ENCODE measurements at regions not wholly inside any gene's neighbourhood (a gene's known extent, or its start where the extent isn't known, plus 50 kb on each side); places are given as distances from the start of the nearest gene placed in this dataset.

- no peak for TF ChIP-seq CTCF (IDR thresholded peaks at IDR 0.05; ENCODE audit: low read depth, low read length)
- no peak overlapping the region for H3K4me3 ChIP-seq (replicated peaks in 1 of 2; ENCODE audit: low read depth in 2 of 2, low read length in 2 of 2)
- DNase-seq (ENCODE audit: low read depth in 2 of 2), result no peak
These were observed 1247.6 kb downstream of the CNTNAP5 start for GRCh38 chr2:125272651-125273050.

GRCh38 chr2:125274718-125275117 lies 1249.6 kb downstream of the CNTNAP5 start:
- no peak overlapping the region for H3K4me3 ChIP-seq (replicated peaks in 1 of 2; ENCODE audit: low read depth in 2 of 2, low read length in 2 of 2)
- TF ChIP-seq CTCF (IDR thresholded peaks at IDR 0.05; ENCODE audit: low read depth, low read length), result no peak
- no peak for DNase-seq (ENCODE audit: low read depth in 2 of 2)

DNA sequence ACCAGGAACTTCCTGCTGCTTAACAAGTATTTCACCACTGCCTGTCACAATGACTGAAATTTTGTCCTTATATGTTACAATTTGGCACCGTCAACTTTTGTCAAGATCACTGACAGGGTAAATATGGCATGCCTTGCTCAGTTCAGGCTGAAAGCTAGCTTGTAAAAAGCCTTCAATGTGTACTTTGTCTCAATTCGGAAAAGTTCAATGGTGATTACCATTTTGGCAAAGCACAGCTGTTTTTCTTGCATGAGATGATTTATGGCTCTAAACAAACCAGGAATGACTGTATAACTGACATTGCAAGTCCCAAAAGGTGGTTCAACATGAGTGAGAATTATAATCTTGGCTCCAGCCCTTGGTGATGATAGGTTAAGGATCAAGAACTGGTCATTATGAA lies 1255.2 kb downstream of the CNTNAP5 start:
- no peak for TF ChIP-seq CTCF (IDR thresholded peaks at IDR 0.05; ENCODE audit: low read depth, low read length)
- DNase-seq (ENCODE audit: low read depth in 2 of 2), result no peak
- H3K4me3 ChIP-seq (replicated peaks in 1 of 2; ENCODE audit: low read depth in 2 of 2, low read length in 2 of 2), result no peak overlapping the region

GRCh38 chr2:125281242-125281641 lies 1256.2 kb downstream of the CNTNAP5 start:
- no peak for DNase-seq (ENCODE audit: low read depth in 2 of 2)
- H3K4me3 ChIP-seq (replicated peaks in 1 of 2; ENCODE audit: low read depth in 2 of 2, low read length in 2 of 2), result no peak overlapping the region
- no peak for TF ChIP-seq CTCF (IDR thresholded peaks at IDR 0.05; ENCODE audit: low read depth, low read length)

- DNase-seq (ENCODE audit: low read depth in 2 of 2), result no peak
- no peak for TF ChIP-seq CTCF (IDR thresholded peaks at IDR 0.05; ENCODE audit: low read depth, low read length)
- H3K4me3 ChIP-seq (replicated peaks in 1 of 2; ENCODE audit: low read depth in 2 of 2, low read length in 2 of 2), result no peak overlapping the region
These were observed 1271.7 kb downstream of the CNTNAP5 start for GRCh38 chr2:125296742-125297141.

GRCh38 chr2:125310657-125311364 lies 1285.7 kb downstream of the CNTNAP5 start:
- no peak for TF ChIP-seq CTCF (IDR thresholded peaks at IDR 0.05; ENCODE audit: low read depth, low read length)
- H3K4me3 ChIP-seq (replicated peaks in 1 of 2; ENCODE audit: low read depth in 2 of 2, low read length in 2 of 2), result no peak overlapping the region
- no peak for DNase-seq (ENCODE audit: low read depth in 2 of 2)

- no peak for DNase-seq (ENCODE audit: low read depth in 2 of 2)
- TF ChIP-seq CTCF (IDR thresholded peaks at IDR 0.05; ENCODE audit: low read depth, low read length), result no peak
- no peak overlapping the region for H3K4me3 ChIP-seq (replicated peaks in 1 of 2; ENCODE audit: low read depth in 2 of 2, low read length in 2 of 2)
These were observed 1287.3 kb downstream of the CNTNAP5 start for GRCh38 chr2:125312342-125312741.
